ENCODE measurements at regions not wholly inside any gene's neighbourhood (a gene's known extent, or its start where the extent isn't known, plus 50 kb on each side); places are given as distances from the start of the nearest gene placed in this dataset.
A peak's percentile ranks its signal among the peaks of the same experiment; 100 is the strongest.

DNA sequence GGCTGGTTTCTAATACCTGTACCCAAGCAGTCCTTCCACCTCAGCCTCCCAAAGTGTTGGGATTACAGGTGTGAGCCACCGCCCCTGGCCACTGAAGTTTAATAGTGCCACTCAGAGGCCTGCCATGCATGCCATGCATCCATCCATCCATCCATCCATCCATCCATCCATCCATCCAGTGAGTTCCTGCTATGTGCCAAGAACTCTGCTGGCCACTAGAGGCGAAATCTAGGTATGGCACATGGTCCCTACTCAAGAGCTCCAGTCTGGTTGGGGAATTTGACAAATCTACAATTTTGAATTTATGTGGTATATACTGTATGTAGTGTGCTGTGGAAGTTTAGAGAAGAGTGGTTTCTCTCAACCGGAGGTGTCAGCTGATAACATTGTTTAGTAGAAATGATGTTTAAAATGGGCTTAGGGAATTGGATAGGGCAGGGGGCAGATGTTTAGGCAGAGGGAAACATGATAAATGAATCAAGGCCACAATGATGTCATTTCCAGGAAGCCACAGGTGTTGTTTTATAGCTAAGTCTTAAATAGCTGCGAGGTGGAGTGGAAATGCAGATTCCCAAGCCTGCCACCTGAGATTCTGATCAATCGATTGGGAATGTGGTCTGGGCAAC is 384.4 kb upstream of the C2CD4B start:
- Mint-ChIP-seq H3K36me3 (ENCODE audit: low read depth) (peaks cover 3% of the 10 kb centered on the region), H3K4me1 (ENCODE audit: low read depth) (peaks cover 15% of the 10 kb centered on the region), H3K27ac (ENCODE audit: unreplicated experiment) (no peak overlapping the region), H3K4me3 (ENCODE audit: unreplicated experiment) (no peak overlapping the region), H3K27me3 (ENCODE audit: low read depth) (no peaks in the 10 kb centered on the region), H3K9me3 (ENCODE audit: low read depth) (peaks cover 6% of the 10 kb centered on the region)
- TF ChIP-seq, protein P1, sequence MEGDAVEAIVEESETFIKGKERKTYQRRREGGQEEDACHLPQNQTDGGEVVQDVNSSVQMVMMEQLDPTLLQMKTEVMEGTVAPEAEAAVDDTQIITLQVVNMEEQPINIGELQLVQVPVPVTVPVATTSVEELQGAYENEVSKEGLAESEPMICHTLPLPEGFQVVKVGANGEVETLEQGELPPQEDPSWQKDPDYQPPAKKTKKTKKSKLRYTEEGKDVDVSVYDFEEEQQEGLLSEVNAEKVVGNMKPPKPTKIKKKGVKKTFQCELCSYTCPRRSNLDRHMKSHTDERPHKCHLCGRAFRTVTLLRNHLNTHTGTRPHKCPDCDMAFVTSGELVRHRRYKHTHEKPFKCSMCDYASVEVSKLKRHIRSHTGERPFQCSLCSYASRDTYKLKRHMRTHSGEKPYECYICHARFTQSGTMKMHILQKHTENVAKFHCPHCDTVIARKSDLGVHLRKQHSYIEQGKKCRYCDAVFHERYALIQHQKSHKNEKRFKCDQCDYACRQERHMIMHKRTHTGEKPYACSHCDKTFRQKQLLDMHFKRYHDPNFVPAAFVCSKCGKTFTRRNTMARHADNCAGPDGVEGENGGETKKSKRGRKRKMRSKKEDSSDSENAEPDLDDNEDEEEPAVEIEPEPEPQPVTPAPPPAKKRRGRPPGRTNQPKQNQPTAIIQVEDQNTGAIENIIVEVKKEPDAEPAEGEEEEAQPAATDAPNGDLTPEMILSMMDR (IDR thresholded peaks at IDR 0.05) = peak; percentile 70
- DNase-seq (ENCODE audit: low spot score) = no peak

DNA sequence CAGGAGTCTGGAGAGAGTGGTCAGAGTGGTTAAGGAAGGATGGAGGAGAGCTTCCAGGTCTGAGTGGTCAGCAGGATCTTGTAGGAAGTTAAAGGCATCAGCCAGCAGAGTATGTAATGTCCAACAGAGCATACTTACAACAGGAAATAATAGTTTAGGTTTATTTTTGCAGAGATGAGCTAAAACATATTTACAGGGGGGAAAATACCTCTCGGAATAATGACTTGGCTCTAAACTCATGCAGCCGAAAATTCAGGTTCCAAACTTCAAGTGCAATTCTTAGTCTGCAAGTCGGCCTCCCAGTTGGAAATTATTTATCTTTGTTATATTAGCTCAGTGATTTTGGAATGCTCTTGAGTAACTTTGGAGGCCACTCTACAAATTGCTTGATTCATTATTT is 385.0 kb upstream of the C2CD4B start:
- DNase-seq (ENCODE audit: low spot score) = no peak
- H3K27ac Mint-ChIP-seq (ENCODE audit: unreplicated experiment) = no peak overlapping the region
- H3K4me3 Mint-ChIP-seq (ENCODE audit: unreplicated experiment) = no peak overlapping the region
- H3K4me1 Mint-ChIP-seq (ENCODE audit: low read depth) = peaks cover 14% of the 10 kb centered on the region
- peaks cover 3% of the 10 kb centered on the region for H3K36me3 Mint-ChIP-seq (ENCODE audit: low read depth)
- peaks cover 6% of the 10 kb centered on the region for H3K9me3 Mint-ChIP-seq (ENCODE audit: low read depth)
- H3K27me3 Mint-ChIP-seq (ENCODE audit: low read depth) = no peaks in the 10 kb centered on the region
- TF ChIP-seq, protein P1 (IDR thresholded peaks at IDR 0.05) = no peak

DNA sequence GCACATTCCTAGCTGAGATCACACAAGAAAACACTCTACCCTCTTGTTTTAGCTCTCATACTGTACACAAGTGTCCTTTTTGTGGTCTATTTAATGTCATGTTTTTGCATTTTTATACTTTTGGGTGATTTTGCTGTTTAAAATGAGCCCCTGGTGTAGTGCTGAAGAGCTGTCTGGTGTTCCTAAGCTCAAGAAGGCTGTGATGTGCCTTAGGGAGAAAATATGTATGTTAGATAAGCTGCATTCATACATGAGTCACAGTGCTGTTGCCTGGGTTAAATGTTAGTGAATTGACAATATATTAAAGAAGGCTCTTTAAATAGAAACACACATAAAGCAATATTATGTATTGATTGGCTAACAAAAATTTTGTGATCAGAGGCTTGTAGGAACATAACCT is 387.4 kb upstream of the C2CD4B start:
- no peaks in the 10 kb centered on the region for H3K27me3 Mint-ChIP-seq (ENCODE audit: low read depth)
- H3K4me1 Mint-ChIP-seq (ENCODE audit: low read depth) = no peaks in the 10 kb centered on the region
- no peak for DNase-seq (ENCODE audit: low spot score)
- H3K36me3 Mint-ChIP-seq (ENCODE audit: low read depth) = peaks cover 3% of the 10 kb centered on the region
- TF ChIP-seq, protein P1 (IDR thresholded peaks at IDR 0.05) = no peak
- no peak overlapping the region for H3K27ac Mint-ChIP-seq (ENCODE audit: unreplicated experiment)
- peaks cover 6% of the 10 kb centered on the region for H3K9me3 Mint-ChIP-seq (ENCODE audit: low read depth)
- H3K4me3 Mint-ChIP-seq (ENCODE audit: unreplicated experiment) = no peak overlapping the region

DNA sequence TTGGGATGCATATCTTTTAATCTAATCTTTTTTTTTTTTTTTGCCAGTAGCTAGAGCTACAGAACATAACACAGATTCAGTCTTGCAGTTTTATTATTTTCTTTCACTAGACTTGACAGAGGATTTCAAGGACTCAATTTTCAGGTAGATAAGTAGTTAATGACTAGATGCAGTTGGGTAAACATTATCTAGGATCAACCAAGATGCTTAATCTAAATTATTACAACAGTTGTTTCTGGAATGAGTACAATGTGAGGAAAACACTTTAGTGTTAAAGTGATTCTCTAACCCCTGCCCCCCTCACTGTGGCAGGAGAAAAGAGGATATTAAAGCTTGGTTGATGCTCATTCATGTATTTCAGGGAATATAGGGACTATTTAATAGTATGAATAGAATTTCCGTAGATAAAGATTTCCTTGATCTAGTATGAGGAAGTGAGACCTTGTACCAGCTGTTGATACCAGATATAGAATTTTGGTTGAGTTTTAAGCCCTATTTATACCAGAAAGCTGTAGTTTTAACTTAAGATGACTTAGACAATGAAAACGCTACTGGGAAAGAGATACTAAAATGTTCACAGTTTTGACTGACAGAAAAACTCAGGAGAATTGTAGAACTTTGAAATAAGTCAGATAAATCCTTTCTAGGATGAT is 389.0 kb upstream of the C2CD4B start:
- no peak overlapping the region for H3K4me3 Mint-ChIP-seq (ENCODE audit: unreplicated experiment)
- peaks cover 6% of the 10 kb centered on the region for H3K9me3 Mint-ChIP-seq (ENCODE audit: low read depth)
- H3K36me3 Mint-ChIP-seq (ENCODE audit: low read depth) = peaks cover 3% of the 10 kb centered on the region
- TF ChIP-seq, protein P1 (IDR thresholded peaks at IDR 0.05) = no peak
- H3K27ac Mint-ChIP-seq (ENCODE audit: unreplicated experiment) = no peak overlapping the region
- H3K4me1 Mint-ChIP-seq (ENCODE audit: low read depth) = no peaks in the 10 kb centered on the region
- H3K27me3 Mint-ChIP-seq (ENCODE audit: low read depth) = no peaks in the 10 kb centered on the region
- DNase-seq (ENCODE audit: low spot score) = no peak

DNA sequence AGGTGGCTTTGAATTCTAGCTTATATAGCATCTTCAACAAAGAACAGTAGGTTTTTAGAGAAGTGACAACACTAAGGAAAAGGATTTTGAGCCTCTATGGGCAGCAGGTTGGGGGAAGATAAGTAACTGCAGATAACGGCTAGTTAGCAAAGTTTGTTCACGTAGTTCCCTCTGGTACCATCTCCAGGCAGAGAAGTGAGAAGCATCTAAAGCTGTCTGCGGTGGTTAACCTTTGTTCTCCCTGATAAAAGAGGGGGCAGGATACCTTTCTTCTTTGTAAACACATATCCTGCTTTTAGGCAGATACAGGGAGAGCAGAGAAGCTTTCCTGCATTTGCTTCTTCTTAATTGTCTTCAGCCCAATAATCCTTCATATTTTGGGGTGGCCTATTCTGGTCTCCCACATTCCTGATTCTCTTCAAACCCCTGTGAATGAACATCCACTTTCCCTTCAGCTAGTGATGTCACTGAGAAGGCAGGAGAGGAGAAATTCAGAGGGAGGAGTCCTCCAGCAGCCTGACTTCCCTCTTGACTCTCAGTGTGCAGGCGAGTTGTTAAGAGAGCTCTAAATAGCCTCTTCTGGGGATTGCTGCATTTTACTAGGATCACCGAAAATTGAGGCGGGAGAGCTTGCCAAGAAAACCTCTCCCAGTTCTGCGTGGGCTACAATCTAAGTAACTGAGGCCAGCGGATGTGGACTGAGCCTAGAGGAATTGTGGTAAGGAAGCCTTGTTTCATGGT is 393.7 kb upstream of the C2CD4B start:
- TF ChIP-seq, protein P1 (IDR thresholded peaks at IDR 0.05) = no peak
- Mint-ChIP-seq H3K36me3 (ENCODE audit: low read depth) (no peaks in the 10 kb centered on the region), H3K4me1 (ENCODE audit: low read depth) (no peaks in the 10 kb centered on the region), H3K27me3 (ENCODE audit: low read depth) (no peaks in the 10 kb centered on the region), H3K27ac (ENCODE audit: unreplicated experiment) (no peak overlapping the region), H3K4me3 (ENCODE audit: unreplicated experiment) (no peak overlapping the region), H3K9me3 (ENCODE audit: low read depth) (no peaks in the 10 kb centered on the region)
- DNase-seq (ENCODE audit: low spot score) = no peak

Measured in chondrocyte (in vitro differentiated cells).